ENCODE measurements at regions not wholly inside any gene's neighbourhood (a gene's known extent, or its start where the extent isn't known, plus 50 kb on each side); places are given as distances from the start of the nearest gene placed in this dataset.

GRCh38 chr3:102089239-102089638 lies 239.9 kb downstream of the NFKBIZ start:
- Histone ChIP-seq H3K79me2 (replicated peaks; ENCODE audit: insufficient read depth, low read length) (no peaks in the 10 kb centered on the region), H3K9ac (ENCODE audit: low read length) (no peak overlapping the region), H2AFZ (ENCODE audit: low read depth, low read length) (no peak overlapping the region), H3K9me2 (ENCODE audit: insufficient read depth, low read length) (no peaks in the 10 kb centered on the region), H3F3A (ENCODE audit: insufficient read depth, low read length, poor library complexity, severe bottlenecking) (no peaks in the 10 kb centered on the region), H3K4me3 (ENCODE audit: low read length) (no peak overlapping the region), H3K27ac (ENCODE audit: low read length) (peak overlapping the region; percentile 48), H3K36me3 (ENCODE audit: insufficient read depth, low read length) (no peaks in the 10 kb centered on the region), H4K20me1 (ENCODE audit: insufficient read depth) (no peaks in the 10 kb centered on the region), H3K9me3 (ENCODE audit: low read length) (no peaks in the 10 kb centered on the region), H3K4me2 (ENCODE audit: low read length) (no peak overlapping the region), H3K27me3 (ENCODE audit: insufficient read depth, low read depth, low read length) (no peaks in the 10 kb centered on the region)
- no peak for TF ChIP-seq RAD21 (conservative IDR thresholded peaks at IDR 0.05)
- no peak for TF ChIP-seq REST (IDR thresholded peaks at IDR 0.05; ENCODE audit: borderline replicate concordance)
- TF ChIP-seq CTCF (IDR thresholded peaks at IDR 0.05; ENCODE audit: poor library complexity, severe bottlenecking): no peak
- no peak for TF ChIP-seq MXI1 (conservative IDR thresholded peaks at IDR 0.05; ENCODE audit: poor library complexity, severe bottlenecking)
- no peak for TF ChIP-seq EZH2 (IDR thresholded peaks at IDR 0.05; ENCODE audit: borderline replicate concordance, insufficient read depth, low read length, poor library complexity, severe bottlenecking)
- TF ChIP-seq TAF1 (IDR thresholded peaks at IDR 0.05; ENCODE audit: low read depth): no peak
- no peak for TF ChIP-seq POLR2AphosphoS5 (IDR thresholded peaks at IDR 0.05)
- no peak for TF ChIP-seq SMC3 (conservative IDR thresholded peaks at IDR 0.05; ENCODE audit: poor library complexity)
- no peak for TF ChIP-seq EP300 (conservative IDR thresholded peaks at IDR 0.05; ENCODE audit: poor library complexity, severe bottlenecking)

GRCh38 chr3:102089904-102090720 lies 240.8 kb downstream of the NFKBIZ start:
- peak overlapping the region; percentile 48 for H3K27ac ChIP-seq (ENCODE audit: low read length)
- H2AFZ ChIP-seq (ENCODE audit: low read depth, low read length): no peak overlapping the region
- H3K9ac ChIP-seq (ENCODE audit: low read length): no peak overlapping the region

More at GRCh38 chr3:102089904-102090720, 240.8 kb downstream of the NFKBIZ start:
- TF ChIP-seq POLR2AphosphoS5 (IDR thresholded peaks at IDR 0.05) (peak; percentile 66), RAD21 (conservative IDR thresholded peaks at IDR 0.05) (no peak)
- Histone ChIP-seq H3K4me3 (ENCODE audit: low read length) (peak overlapping the region; percentile 20), H3K36me3 (ENCODE audit: insufficient read depth, low read length) (no peaks in the 10 kb centered on the region), H3K4me2 (ENCODE audit: low read length) (peak overlapping the region; percentile 38), H3K9me3 (ENCODE audit: low read length) (no peaks in the 10 kb centered on the region), H3K9me2 (ENCODE audit: insufficient read depth, low read length) (no peaks in the 10 kb centered on the region), H3K79me2 (replicated peaks; ENCODE audit: insufficient read depth, low read length) (no peaks in the 10 kb centered on the region), H3K27me3 (ENCODE audit: insufficient read depth, low read depth, low read length) (no peaks in the 10 kb centered on the region), H4K20me1 (ENCODE audit: insufficient read depth) (no peaks in the 10 kb centered on the region), H3F3A (ENCODE audit: insufficient read depth, low read length, poor library complexity, severe bottlenecking) (no peaks in the 10 kb centered on the region)
